GM19023 (cell line): ENCODE measurements at regions not wholly inside any gene's neighbourhood (a gene's known extent, or its start where the extent isn't known, plus 50 kb on each side); places are given as distances from the start of the nearest gene placed in this dataset.

Source experiments
- ATAC-seq: cut with Tn5 transposase; IDR thresholded peaks from one replicate; pipeline ENCODE4 v1.9.1; 2021; ENCODE audit warnings: mild to moderate bottlenecking, moderate library complexity; ENCODE audit not compliant: unreplicated experiment

DNA sequence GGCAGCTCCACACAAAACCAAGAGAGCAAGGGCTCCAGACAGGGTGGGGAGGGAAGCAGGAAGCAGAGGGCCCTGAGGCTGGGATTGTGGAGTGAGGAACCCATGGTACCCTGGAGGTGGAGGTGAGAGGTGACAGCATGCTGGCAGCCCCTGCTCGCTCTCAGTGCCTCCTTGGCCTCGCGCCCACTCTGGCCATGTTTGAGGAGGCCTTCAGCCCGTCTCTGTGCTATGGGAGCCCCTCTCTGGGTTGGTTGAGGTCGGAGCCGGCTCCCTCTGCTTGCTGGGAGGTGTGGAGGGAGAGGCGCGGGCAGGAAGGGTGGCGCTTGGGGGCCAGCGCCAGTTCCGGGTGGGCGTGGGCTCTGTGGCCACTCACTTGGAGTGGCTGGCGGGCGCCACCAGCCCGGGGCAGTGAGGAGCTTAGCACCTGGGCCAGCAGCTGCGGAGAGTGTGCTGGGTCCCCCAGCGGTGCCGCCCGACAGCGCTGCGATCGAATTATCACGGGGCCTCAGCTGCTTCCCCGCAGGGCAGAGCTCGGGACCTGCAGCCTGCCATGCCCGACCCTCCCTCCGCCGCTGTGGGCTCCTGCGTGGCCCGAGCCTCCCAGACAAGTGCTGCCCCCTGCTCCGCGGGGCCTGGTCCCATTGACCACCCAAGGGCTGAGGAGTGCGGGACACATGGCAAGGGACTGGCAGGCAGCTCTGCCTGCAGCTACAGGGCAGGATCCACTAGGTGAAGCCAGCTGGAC lies 196.0 kb downstream of the DACT1 start:
- no peak for ATAC-seq

GRCh38 chr14:58836303-58836974 lies 198.7 kb downstream of the DACT1 start:
- no peak for ATAC-seq

- no peak for ATAC-seq
Measured at GRCh38 chr14:58839233-58839632, 201.5 kb downstream of the DACT1 start.

GRCh38 chr14:58844544-58844943 lies 206.8 kb downstream of the DACT1 start:
- no peak for ATAC-seq

DNA sequence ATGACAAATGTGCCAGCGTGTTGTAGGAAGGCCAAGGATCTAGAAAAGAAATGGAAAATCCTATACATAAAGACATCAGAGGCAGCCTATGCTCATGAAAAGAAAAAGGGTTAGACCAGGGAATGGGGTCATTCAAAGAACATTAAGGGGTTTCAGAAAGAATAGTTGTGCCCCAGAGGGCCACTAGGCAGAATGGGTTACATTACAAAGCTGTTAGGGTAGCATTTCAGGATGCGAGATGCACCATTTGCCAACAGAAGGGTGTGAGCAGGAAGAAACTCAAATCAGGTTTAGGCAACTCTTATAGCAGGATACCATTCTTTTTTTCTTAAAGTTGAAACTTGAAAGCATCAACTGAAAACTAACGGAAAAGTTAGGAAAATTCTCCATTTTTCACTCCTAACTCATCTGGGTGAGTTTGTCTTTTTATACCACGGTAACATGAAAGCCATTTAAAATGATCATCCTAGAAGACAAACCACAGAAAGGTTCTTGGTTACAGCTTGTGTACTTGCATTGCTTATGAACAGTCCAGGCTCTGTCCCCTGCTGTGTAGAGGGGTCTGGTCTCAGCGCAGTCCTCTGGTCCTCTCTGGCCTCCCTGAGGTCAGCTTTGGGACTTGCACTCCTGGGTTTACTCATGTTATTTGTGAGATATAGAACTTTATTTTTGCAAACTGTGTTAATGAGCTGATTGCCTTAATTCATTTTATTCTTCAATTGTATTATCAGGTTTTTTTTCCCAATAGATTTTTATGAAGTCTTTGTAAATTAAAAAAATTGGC lies 209.1 kb downstream of the DACT1 start:
- ATAC-seq, result no peak

DNA sequence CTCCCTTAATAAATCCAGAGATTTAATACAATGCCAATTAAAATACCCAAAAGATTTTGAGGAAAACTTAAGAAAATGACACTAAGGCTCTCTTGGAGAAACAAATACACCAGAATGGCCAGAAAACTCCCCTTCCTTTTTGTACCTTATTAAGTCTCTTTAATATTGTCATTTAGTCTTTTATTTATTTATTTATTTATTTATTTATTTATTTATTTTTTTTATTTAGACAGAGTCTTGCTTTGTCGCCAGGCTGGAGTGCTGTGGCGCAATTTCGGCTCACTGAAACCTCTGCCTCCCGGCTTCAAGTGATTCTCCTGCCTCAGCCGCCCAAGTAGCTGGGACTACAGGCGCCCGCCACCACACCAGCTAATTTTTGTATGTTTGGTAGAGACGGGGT lies 210.6 kb downstream of the DACT1 start:
- no peak for ATAC-seq

DNA sequence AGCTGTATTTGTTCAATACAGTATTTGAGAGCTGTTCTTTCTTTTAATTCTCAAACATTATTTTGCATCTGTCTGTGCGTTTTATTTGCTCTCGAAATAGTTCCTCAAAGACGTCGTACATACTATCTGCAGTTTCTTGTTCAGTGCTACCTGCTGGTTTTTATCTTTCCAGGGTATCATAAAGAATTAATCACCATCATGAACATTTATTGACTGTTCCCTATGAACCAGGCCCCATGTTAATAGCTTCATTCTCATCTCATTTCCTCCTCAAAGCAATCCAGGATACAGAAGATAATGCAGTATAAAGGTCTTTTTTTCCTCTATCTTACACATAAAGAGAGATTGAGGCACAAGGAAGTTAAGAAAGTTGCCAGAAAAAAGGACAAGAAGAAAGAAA lies 211.8 kb downstream of the DACT1 start:
- ATAC-seq, result no peak

- ATAC-seq, result no peak
Measured at GRCh38 chr14:58850011-58850410, 212.2 kb downstream of the DACT1 start.

DNA sequence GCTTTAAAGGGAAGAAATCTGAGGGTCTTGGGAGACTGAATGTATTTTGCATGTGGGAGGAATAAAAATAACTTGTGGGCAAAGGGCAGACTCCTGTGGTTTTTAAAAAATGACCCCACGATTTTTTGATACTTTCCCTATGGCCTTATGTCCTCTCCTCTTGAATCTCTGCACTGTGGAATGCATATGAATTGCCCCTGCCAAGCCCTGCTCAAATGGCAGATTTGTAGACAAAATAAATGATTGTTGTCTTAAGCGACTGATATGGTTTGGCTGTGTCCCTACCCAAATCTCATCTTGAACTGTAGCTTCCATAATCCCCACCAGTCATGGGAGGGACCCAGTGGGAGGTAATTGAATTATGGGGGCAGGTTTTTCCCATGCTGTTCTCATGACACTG lies 223.8 kb downstream of the DACT1 start:
- no peak for ATAC-seq

GRCh38 chr14:58862416-58863160 lies 224.8 kb downstream of the DACT1 start:
- ATAC-seq, result no peak

- ATAC-seq, result no peak
Measured at GRCh38 chr14:58863661-58864345, 226.0 kb downstream of the DACT1 start.

GRCh38 chr14:58864751-58865513 lies 227.2 kb downstream of the DACT1 start:
- no peak for ATAC-seq

GRCh38 chr14:58865514-58866281 lies 227.9 kb downstream of the DACT1 start:
- ATAC-seq, result no peak

DNA sequence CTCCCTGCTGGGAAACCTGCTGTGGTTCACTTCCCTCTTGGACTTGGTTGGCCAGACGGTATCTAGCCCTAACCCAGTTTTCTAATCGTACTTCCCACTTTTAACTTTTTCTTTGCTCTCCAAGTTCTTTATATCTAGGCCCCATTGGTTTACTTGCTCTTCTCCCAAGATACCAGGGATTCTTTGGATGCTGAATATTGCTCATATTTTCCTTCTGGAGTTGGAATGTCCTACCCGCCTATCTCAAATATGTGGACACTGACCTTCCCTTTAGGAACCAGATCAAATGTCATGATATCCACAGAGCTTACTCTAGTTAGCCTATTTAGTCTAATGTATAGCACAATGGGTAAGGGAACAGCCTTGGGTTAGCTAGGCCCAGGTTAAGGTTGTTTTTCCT lies 228.6 kb downstream of the DACT1 start:
- no peak for ATAC-seq

DNA sequence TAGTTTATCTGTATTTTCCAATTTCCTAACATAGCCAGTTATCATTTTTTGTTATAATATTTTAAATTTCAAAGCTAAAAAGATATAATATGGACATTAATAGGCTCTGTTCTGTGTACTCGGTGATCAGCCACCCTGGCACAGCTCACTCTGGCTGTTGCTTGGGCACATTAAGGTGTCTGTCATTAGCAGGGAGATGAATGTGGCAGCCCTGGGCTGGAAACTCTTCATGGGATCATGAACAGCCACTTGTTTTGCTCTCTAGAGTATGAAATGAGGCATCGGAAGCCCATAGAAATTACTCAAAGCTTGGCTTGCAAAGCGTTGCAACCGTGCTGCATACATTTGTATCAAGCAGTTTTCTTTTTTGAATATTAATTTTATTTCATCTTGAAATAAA lies 233.2 kb downstream of the DACT1 start:
- no peak for ATAC-seq

DNA sequence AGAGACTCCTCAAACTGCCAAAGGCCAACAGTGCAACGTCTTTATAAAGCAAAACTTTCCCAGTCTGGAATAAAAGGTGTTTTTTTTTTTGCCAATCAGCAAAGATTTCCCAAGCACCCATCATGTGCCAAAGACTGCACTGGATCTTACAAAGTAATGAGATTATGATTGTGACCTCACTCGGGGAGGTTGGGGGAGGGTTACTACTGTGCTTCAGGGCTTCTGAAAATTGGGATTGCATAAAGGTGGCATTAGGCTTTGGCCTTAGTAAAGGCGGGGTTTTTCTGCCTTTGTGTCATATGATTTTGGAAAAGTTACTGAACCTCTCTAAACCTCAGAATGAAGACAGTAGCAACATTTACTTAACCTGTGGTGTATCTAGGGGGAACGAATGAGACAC lies 233.8 kb downstream of the DACT1 start:
- ATAC-seq, result no peak

- ATAC-seq, result no peak
Measured at GRCh38 chr14:58872061-58872460, 234.3 kb downstream of the DACT1 start.

DNA sequence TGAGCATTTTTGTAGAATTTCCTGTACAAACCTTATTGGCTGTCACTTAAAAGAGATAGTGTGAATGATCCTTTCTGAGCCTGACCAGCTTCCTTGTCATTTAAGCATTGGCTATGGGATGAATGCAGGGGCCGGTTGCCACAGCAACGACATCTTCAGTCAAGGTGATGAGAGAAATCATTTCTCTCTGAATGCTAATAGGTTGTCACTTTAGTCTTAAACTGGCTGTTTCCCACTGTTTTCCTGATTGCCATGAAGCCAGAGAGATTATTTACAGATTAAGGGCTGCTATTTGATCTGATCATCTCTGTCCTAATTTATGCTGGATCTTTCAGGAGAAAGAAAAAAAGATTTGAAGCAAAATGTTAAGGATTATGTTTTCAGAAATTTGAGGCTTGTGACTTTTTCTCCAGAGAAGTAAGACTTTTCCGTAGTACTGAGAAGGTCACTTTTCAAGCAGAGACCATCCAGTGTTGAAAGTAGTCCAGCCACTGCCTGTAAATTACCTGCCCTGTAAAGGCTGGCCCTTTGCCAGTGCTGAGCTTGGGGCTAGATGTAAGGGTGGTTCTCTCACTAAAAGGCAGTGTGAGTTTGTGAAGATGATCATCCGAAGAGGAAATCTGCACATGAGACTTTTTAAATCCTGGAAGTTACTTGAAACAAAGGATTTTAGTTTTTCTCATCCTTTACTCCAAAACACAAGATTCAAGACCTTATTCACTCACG lies 235.6 kb downstream of the DACT1 start:
- no peak for ATAC-seq
